ENCODE measurements at regions not wholly inside any gene's neighbourhood (a gene's known extent, or its start where the extent isn't known, plus 50 kb on each side); places are given as distances from the start of the nearest gene placed in this dataset.

DNA sequence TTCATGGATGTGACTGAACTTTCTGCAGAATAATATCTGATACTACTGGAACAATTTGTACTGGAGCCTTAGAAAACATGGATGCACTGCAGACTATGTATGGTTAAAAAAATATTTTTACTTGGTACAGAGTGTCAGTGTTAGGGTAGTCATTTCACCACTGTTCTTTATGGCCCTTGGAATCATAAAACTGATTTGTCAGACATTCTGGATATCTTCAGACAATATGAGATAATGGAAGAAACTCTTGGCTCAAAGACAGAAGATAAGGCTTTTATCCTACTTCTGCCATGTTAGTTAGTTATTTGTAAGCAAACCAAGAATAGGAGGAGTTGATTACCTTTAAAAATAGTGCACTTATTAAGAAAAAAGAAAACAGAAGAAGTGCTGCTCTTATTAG, 209.4 kb downstream of the LRIG3 start:
- in situ Hi-C loops (cut with MboI; ENCODE audit: low sequenced_read_pairs) (no loop called here), dilution Hi-C loops (cut with HindIII; ENCODE audit: low sequenced_read_pairs, unreplicated experiment) (no loop called here)
- no TSS peak for BruUV-seq (replicated peaks)

More for the DNA sequence above, 209.4 kb downstream of the LRIG3 start:
- Histone ChIP-seq H2BK5ac (ENCODE audit: low read depth, low read length, poor library complexity, severe bottlenecking) (no peak overlapping the region), H4K5ac (ENCODE audit: low read depth, low read length) (no peak overlapping the region), H2AK9ac (replicated peaks; ENCODE audit: low read depth, low read length, poor library complexity) (no peak overlapping the region), H2BK20ac (ENCODE audit: low read depth, low read length) (no peak overlapping the region), H3K4me2 (ENCODE audit: low read depth, low read length) (no peak overlapping the region), H3K23ac (ENCODE audit: low read depth, low read length) (no peak overlapping the region), H2AFZ (replicated peaks; ENCODE audit: low read length, poor library complexity) (no peak overlapping the region), H3K79me1 (ENCODE audit: low read depth in 1 of 2, low read length in 2 of 2) (no peaks in the 10 kb centered on the region), H4K8ac (ENCODE audit: low read depth in 2 of 2, low read length in 2 of 2) (no peak overlapping the region), H3K4ac (ENCODE audit: low read depth, low read length) (no peak overlapping the region), H4K20me1 (ENCODE audit: insufficient read depth, low read length) (no peaks in the 10 kb centered on the region), H3K9me3 (ENCODE audit: control insufficient read depth, insufficient read depth, low read length) (no peaks in the 10 kb centered on the region; the same call in 1 of the 2 replicates), H2BK15ac (ENCODE audit: low read depth, low read length) (no peak overlapping the region), H3K18ac (ENCODE audit: low read depth, low read length) (no peak overlapping the region; the same call in 1 of the 2 replicates), H3K4me3 (ENCODE audit: insufficient read depth, low read depth, low read length) (no peak overlapping the region), H2BK120ac (ENCODE audit: low read depth, low read length) (no peak overlapping the region), H2AK5ac (ENCODE audit: low read depth, low read length) (no peak overlapping the region), H3K4me1 (ENCODE audit: control insufficient read depth, insufficient read depth, low read length) (peaks cover 4% of the 10 kb centered on the region; the same call in 1 of the 2 replicates), H3K36me3 (ENCODE audit: control insufficient read depth, insufficient read depth, low read length) (no peaks in the 10 kb centered on the region), H3K27ac (ENCODE audit: insufficient read depth, low read length) (no peak overlapping the region), H3K27me3 (ENCODE audit: control insufficient read depth, insufficient read depth, low read length) (no peaks in the 10 kb centered on the region), H4K91ac (ENCODE audit: insufficient read depth, low read depth, low read length) (no peak overlapping the region), H3K56ac (ENCODE audit: extremely low read depth, insufficient read depth, low read length) (no peak overlapping the region), H3K9me1 (ENCODE audit: insufficient read depth, low read length) (no peaks in the 10 kb centered on the region), H3K14ac (replicated peaks; ENCODE audit: low read depth, low read length) (no peak overlapping the region), H3K9ac (ENCODE audit: low read depth, low read length) (no peak overlapping the region)
- POLR2A ChIA-PET (ENCODE audit: unreplicated experiment): no interaction called here
- TF ChIP-seq RFX5 (IDR thresholded peaks at IDR 0.05; ENCODE audit: low read depth, low read length) (no peak), CEBPB (IDR thresholded peaks at IDR 0.05; ENCODE audit: low read depth, low read length) (no peak), RAD21 (IDR thresholded peaks at IDR 0.05; ENCODE audit: low read length) (no peak)
- TF ChIP-seq, protein P1, sequence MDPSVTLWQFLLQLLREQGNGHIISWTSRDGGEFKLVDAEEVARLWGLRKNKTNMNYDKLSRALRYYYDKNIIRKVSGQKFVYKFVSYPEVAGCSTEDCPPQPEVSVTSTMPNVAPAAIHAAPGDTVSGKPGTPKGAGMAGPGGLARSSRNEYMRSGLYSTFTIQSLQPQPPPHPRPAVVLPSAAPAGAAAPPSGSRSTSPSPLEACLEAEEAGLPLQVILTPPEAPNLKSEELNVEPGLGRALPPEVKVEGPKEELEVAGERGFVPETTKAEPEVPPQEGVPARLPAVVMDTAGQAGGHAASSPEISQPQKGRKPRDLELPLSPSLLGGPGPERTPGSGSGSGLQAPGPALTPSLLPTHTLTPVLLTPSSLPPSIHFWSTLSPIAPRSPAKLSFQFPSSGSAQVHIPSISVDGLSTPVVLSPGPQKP (IDR thresholded peaks at IDR 0.05; ENCODE audit: borderline replicate concordance, low read depth, low read length): no peak
- TF ChIP-seq, protein P2, sequence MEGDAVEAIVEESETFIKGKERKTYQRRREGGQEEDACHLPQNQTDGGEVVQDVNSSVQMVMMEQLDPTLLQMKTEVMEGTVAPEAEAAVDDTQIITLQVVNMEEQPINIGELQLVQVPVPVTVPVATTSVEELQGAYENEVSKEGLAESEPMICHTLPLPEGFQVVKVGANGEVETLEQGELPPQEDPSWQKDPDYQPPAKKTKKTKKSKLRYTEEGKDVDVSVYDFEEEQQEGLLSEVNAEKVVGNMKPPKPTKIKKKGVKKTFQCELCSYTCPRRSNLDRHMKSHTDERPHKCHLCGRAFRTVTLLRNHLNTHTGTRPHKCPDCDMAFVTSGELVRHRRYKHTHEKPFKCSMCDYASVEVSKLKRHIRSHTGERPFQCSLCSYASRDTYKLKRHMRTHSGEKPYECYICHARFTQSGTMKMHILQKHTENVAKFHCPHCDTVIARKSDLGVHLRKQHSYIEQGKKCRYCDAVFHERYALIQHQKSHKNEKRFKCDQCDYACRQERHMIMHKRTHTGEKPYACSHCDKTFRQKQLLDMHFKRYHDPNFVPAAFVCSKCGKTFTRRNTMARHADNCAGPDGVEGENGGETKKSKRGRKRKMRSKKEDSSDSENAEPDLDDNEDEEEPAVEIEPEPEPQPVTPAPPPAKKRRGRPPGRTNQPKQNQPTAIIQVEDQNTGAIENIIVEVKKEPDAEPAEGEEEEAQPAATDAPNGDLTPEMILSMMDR (conservative IDR thresholded peaks at IDR 0.05; ENCODE audit: low read depth, low read length): no peak
- no peak for DNase-seq
- ATAC-seq (ENCODE audit: low read depth): no peak
- intact Hi-C loops (cut with micrococcal nuclease): no loop called here
- CTCF ChIA-PET: interaction anchor here (0.6 kb wide), 1 partner anchor 210 kb away, joined by 3 read pairs; no protein-coding TSS in a partner anchor
